Upper lobe of left lung (tissue), 6 donors: ENCODE measurements at regions not wholly inside any gene's neighbourhood (a gene's known extent, or its start where the extent isn't known, plus 50 kb on each side); places are given as distances from the start of the nearest gene placed in this dataset.
A peak's percentile ranks its signal among the peaks of the same experiment; 100 is the strongest.

Source experiments
- ATAC-seq, 2 donors: fragments of 200-7000 bp; cut with Tn5 transposase; one replicate each; pipeline ENCODE4 v1.9.1; 2022; ENCODE audit warnings: mild to moderate bottlenecking in 2 of 2, moderate library complexity in 2 of 2; ENCODE audit not compliant: low FRiP score in 2 of 2
- DNase-seq, 2 donors: peaks; one replicate each; pipeline ENCODE4 v3.0.0-alpha.2; 2019 to 2020
- H3K27ac ChIP-seq, 4 donors: fragments of 200-600 bp; sonication (generic); one replicate each; pipeline ENCODE4 v1.5.1; 2016 to 2019
- H3K27me3 ChIP-seq, 4 donors: fragments of 200-600 bp; sonication (generic); one replicate each; pipeline ENCODE4 v1.5.1; 2017 to 2019
- H3K36me3 ChIP-seq, 4 donors: fragments of 200-600 bp; sonication (generic); one replicate each; pipeline ENCODE4 v1.5.1; 2016 to 2019
- H3K4me1 ChIP-seq, 4 donors: fragments of 200-600 bp; sonication (generic); one replicate each; pipeline ENCODE4 v1.5.1; 2018 to 2019
- H3K4me3 ChIP-seq, 4 donors: fragments of 200-600 bp; sonication (generic); one replicate each; pipeline ENCODE4 v1.5.1; 2017 to 2019; ENCODE audit warnings: mild to moderate bottlenecking in 2 of 4, moderate library complexity in 1 of 4
- H3K9me3 ChIP-seq, 4 donors: fragments of 200-600 bp; sonication (generic); one replicate each; pipeline ENCODE4 v1.5.1; 2018 to 2019
- EP300 ChIP-seq, 4 donors: sonication (generic); formaldehyde crosslinking; IDR thresholded peaks; one replicate each; pipeline ENCODE4 v1.5.1; 2017; ENCODE audit warnings: antibody characterized with exemption in 4 of 4, control low read depth in 2 of 4
- POLR2A ChIP-seq, 4 donors: fragments of 450-650 bp; IDR thresholded peaks; one replicate each; pipeline ENCODE4 v1.5.1; 2016 to 2017; ENCODE audit warnings: antibody characterized with exemption in 4 of 4, mild to moderate bottlenecking in 2 of 4
- POLR2AphosphoS5 ChIP-seq, 2 donors: sonication (generic); formaldehyde crosslinking; IDR thresholded peaks; one replicate each; pipeline ENCODE4 v1.5.1; 2017; ENCODE audit warnings: antibody characterized with exemption in 2 of 2
- WGBS, 2 donors: methylation state at CpG; one replicate each; pipeline ENCODE4 v1.1.5; 2017 to 2018; 5-methylcytosine and 5-hydroxymethylcytosine counted together
- TF ChIP-seq, protein P1 (sequence below), 6 experiments: fragments of 450-650 bp in 4 of 6; fragments of 200-600 bp in 2 of 6; sonication (generic) in 2 of 6; IDR thresholded peaks; one replicate each; pipeline ENCODE4 v1.5.1; 2016 to 2019; ENCODE audit warnings: antibody characterized with exemption in 6 of 6
- donor health status: DM: no; HTN: no; CAD: no; lungs with moderate emphysema.
- donor health status: DM: no; HTN: yes; CAD: no; lungs with severe emphysema.

GRCh38 chr9:84138541-84138940, 157.9 kb downstream of the RMI1 start:
- no peak for DNase-seq
- Histone ChIP-seq H3K4me1 (peaks cover 5 to 14% (median 11%) of the 10 kb centered on the region in 4 donors), H3K4me3 (no peak overlapping the region), H3K27ac (no peak overlapping the region), H3K9me3 (no peaks in the 10 kb centered on the region), H3K27me3 (peaks cover 0 to 15% (median 9%) of the 10 kb centered on the region in 4 donors), H3K36me3 (no peaks in the 10 kb centered on the region)
- WGBS, 2 donors: 91 to 93% methylated on average over 4 of the region's 4 CpGs
- TF ChIP-seq POLR2A (IDR thresholded peaks at IDR 0.05) (no peak), EP300 (IDR thresholded peaks at IDR 0.05) (no peak), POLR2AphosphoS5 (IDR thresholded peaks at IDR 0.05) (no peak)
- TF ChIP-seq, protein P1, sequence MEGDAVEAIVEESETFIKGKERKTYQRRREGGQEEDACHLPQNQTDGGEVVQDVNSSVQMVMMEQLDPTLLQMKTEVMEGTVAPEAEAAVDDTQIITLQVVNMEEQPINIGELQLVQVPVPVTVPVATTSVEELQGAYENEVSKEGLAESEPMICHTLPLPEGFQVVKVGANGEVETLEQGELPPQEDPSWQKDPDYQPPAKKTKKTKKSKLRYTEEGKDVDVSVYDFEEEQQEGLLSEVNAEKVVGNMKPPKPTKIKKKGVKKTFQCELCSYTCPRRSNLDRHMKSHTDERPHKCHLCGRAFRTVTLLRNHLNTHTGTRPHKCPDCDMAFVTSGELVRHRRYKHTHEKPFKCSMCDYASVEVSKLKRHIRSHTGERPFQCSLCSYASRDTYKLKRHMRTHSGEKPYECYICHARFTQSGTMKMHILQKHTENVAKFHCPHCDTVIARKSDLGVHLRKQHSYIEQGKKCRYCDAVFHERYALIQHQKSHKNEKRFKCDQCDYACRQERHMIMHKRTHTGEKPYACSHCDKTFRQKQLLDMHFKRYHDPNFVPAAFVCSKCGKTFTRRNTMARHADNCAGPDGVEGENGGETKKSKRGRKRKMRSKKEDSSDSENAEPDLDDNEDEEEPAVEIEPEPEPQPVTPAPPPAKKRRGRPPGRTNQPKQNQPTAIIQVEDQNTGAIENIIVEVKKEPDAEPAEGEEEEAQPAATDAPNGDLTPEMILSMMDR (IDR thresholded peaks at IDR 0.05): no peak
- ATAC-seq: no peak

- Histone ChIP-seq H3K4me1 (peaks cover 5 to 14% (median 11%) of the 10 kb centered on the region in 4 donors), H3K9me3 (no peaks in the 10 kb centered on the region), H3K27ac (no peak overlapping the region), H3K4me3 (no peak overlapping the region), H3K36me3 (no peaks in the 10 kb centered on the region), H3K27me3 (peaks cover 0 to 15% (median 9%) of the 10 kb centered on the region in 4 donors)
- no peak for TF ChIP-seq POLR2AphosphoS5 (IDR thresholded peaks at IDR 0.05)
- no peak for TF ChIP-seq EP300 (IDR thresholded peaks at IDR 0.05)
- TF ChIP-seq POLR2A (IDR thresholded peaks at IDR 0.05): no peak
- TF ChIP-seq, protein P1 (IDR thresholded peaks at IDR 0.05): no peak
- WGBS, 2 donors: 37 to 42% methylated on average over 11 of the region's 11 CpGs
- ATAC-seq: peak in 1 of 2 donors; percentile 42
- peak in 1 of 2 donors; percentile 22 for DNase-seq
Measured at GRCh38 chr9:84139296-84140070, 158.9 kb downstream of the RMI1 start.

GRCh38 chr9:84140535-84141101, 160.0 kb downstream of the RMI1 start:
- DNase-seq (peak in 1 of 2 donors; percentile 86), ATAC-seq (peak; percentile 28 to 37)
- no peak for TF ChIP-seq POLR2A (IDR thresholded peaks at IDR 0.05)
- TF ChIP-seq EP300 (IDR thresholded peaks at IDR 0.05): no peak
- no peak for TF ChIP-seq POLR2AphosphoS5 (IDR thresholded peaks at IDR 0.05)
- TF ChIP-seq, protein P1 (IDR thresholded peaks at IDR 0.05): no peak
- Histone ChIP-seq H3K9me3 (no peaks in the 10 kb centered on the region), H3K27ac (no peak overlapping the region), H3K36me3 (no peaks in the 10 kb centered on the region), H3K4me3 (peak overlapping the region; percentile 16 to 45 (median 34)), H3K27me3 (peaks cover 0 to 15% (median 9%) of the 10 kb centered on the region in 4 donors), H3K4me1 (peaks cover 5 to 14% (median 12%) of the 10 kb centered on the region in 4 donors)
- WGBS, 2 donors: 6 to 14% methylated on average over 20 to 41 of the region's 41 CpGs

DNA sequence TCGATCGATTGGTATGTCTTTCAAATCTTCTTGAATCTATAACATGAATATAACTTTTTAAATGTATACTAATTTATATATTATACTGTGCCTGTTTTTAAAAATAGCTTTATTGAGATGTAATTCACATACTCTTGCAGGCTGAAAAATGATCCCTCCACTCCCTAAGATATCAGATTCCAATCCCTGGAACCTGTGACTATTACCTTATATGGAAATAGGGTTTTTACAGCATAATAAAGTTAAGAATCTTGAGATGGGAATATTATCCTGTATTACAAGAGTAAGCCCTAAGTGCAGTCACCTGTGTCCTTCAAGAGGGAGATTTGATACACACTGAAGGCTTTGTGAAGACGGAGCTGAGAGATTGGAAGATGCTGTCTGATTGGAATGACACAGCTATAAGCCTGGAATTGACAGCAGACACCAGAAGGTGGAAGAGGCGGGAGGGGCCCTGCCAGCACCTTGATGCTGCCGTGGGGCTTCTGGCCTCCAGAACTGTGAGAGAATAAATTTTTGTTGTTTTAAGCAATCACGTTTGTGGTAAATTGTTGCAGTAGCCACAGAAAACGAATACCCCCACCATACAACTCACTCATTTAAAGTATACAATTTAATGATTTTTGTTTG, 161.3 kb downstream of the RMI1 start:
- TF ChIP-seq POLR2A (IDR thresholded peaks at IDR 0.05) (no peak), EP300 (IDR thresholded peaks at IDR 0.05) (no peak), POLR2AphosphoS5 (IDR thresholded peaks at IDR 0.05) (no peak)
- TF ChIP-seq, protein P1 (IDR thresholded peaks at IDR 0.05): no peak
- no peak overlapping the region for H3K27ac ChIP-seq
- peaks cover 12 to 22% (median 16%) of the 10 kb centered on the region in 4 donors for H3K4me1 ChIP-seq
- ATAC-seq (no peak), DNase-seq (no peak)
- WGBS, 2 donors: 81 to 87% methylated on average over 7 of the region's 7 CpGs
- no peaks in the 10 kb centered on the region for H3K36me3 ChIP-seq
- peaks cover 0 to 15% (median 9%) of the 10 kb centered on the region in 4 donors for H3K27me3 ChIP-seq
- H3K9me3 ChIP-seq: no peaks in the 10 kb centered on the region
- no peak overlapping the region for H3K4me3 ChIP-seq
